Ovary (tissue), 3 donors: ENCODE measurements at regions not wholly inside any gene's neighbourhood (a gene's known extent, or its start where the extent isn't known, plus 50 kb on each side); places are given as distances from the start of the nearest gene placed in this dataset.
"Not testable (repeated sequence)": the region's sequence is repeated elsewhere in the genome, so short reads cannot be mapped to it uniquely, and the experiment has no call there.

Experiments used
- POLR2A ChIP-seq: fragments of 450-650 bp; IDR thresholded peaks from one replicate; pipeline ENCODE4 v1.6.1; 2017; ENCODE audit warnings: antibody characterized with exemption, mild to moderate bottlenecking, moderate library complexity
- TF ChIP-seq, protein P1 (sequence below), 3 donors: fragments of 450-650 bp in 2 of 3; fragments of 200-600 bp in 1 of 3; IDR thresholded peaks; one replicate each; pipeline versions ENCODE4 v1.5.1 to v1.8.0; 2016 to 2022; ENCODE audit warnings: antibody characterized with exemption in 3 of 3, mild to moderate bottlenecking in 1 of 3
- donor health status: DM: no; HTN: no; CAD: no.

DNA sequence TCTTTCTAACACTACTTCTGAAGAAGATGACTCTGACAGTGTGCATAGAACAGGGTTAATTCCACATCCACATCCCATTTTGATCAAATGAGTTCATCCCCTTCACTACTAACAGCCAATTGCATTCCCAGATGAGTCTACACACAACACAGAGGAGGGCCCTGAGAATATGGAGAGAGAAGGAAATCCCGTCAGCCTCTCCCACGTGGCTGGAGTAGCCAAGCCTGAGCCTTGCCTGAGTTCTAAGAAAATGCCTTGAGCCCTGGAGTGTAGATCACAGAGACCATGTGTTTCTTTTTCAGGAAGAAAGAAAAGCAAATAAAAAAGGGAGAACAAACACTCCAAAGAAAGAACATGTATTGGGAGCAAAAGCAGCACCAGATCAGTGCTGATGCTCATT, 1147.7 kb downstream of the TMEM121 start:
- TF ChIP-seq, protein P1, sequence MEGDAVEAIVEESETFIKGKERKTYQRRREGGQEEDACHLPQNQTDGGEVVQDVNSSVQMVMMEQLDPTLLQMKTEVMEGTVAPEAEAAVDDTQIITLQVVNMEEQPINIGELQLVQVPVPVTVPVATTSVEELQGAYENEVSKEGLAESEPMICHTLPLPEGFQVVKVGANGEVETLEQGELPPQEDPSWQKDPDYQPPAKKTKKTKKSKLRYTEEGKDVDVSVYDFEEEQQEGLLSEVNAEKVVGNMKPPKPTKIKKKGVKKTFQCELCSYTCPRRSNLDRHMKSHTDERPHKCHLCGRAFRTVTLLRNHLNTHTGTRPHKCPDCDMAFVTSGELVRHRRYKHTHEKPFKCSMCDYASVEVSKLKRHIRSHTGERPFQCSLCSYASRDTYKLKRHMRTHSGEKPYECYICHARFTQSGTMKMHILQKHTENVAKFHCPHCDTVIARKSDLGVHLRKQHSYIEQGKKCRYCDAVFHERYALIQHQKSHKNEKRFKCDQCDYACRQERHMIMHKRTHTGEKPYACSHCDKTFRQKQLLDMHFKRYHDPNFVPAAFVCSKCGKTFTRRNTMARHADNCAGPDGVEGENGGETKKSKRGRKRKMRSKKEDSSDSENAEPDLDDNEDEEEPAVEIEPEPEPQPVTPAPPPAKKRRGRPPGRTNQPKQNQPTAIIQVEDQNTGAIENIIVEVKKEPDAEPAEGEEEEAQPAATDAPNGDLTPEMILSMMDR (IDR thresholded peaks at IDR 0.05) = not testable (repeated sequence)
- not testable (repeated sequence) for TF ChIP-seq POLR2A
